ENCODE measurements at regions not wholly inside any gene's neighbourhood (a gene's known extent, or its start where the extent isn't known, plus 50 kb on each side); places are given as distances from the start of the nearest gene placed in this dataset.
A peak's percentile ranks its signal among the peaks of the same experiment; 100 is the strongest.

DNA sequence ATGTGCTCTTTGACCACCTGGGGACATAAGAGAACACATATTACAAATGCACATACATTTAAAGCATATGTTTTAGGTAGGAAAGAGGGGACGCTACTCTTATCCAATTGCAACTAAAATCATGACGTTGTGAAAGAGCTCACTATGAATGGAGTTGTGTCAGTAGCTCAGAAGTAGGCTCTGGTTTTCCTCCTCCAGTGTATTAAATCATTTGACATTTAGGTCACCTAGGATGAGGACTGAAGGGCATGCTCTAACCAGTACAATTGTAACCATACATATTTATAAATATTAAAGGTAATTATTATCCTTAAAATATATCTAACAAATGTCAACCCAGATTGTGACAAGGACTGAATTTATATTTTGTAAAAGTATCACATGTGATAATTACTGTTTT lies 389.0 kb downstream of the KLF12 start:
- no peak for DNase-seq (ENCODE audit: low spot score)

DNA sequence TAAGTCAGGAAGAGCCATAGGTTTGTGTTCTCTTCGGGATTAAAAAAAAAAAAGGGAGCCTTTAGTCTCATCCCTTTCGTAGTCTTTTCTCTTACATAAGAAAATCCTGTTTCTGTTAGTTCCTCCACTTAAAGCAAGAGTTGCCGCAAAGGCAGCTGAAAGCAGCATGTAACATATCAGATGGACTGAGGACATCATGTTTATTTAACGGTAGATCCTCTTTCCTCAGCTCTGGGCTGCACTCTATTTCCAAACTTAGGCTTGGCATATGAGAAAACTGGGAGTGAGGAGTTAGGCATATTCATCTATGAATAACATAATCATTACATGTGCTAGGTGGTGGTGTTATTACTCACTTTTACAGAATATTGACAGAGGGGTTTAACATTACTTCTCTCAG lies 391.2 kb downstream of the KLF12 start:
- DNase-seq (ENCODE audit: low spot score), result no peak

DNA sequence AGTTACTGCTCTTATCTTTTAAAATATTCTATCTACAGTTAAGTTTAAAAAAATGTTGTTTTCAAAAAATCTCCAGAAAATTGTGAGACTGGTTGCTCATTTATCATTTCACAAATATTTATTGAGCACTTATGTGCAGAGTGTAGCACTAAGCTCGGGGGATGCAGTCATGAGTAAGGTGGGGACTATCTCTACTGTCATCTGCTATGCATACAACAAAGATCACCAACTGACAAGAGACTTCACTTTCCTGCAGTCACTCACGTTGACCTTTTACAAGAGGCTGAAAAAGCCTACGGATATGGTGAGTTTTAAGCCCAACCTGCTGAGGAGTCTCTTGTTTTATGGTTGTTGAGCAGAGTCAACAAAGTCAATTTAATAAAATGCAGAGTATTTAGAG lies 392.5 kb downstream of the KLF12 start:
- no peak for DNase-seq (ENCODE audit: low spot score)

DNA sequence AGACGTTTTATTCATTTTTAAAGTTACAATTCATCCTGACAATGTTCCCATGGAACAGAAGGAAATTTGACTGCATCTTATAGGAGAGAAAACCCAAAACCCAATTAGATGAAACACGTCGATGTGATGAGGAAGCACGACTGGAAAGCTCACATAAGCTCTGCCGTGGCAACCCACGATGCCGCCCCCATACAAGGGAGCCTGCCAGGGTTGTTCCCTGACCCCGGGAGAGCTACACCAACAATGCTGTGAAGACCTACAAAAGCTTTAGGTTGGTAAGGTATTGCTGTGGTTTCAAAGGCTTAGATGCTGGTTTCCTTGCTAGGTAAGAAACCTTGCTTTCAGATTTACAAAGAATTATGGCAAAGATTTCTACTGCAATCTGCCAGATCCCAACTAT lies 393.1 kb downstream of the KLF12 start:
- no peak for DNase-seq (ENCODE audit: low spot score)

DNA sequence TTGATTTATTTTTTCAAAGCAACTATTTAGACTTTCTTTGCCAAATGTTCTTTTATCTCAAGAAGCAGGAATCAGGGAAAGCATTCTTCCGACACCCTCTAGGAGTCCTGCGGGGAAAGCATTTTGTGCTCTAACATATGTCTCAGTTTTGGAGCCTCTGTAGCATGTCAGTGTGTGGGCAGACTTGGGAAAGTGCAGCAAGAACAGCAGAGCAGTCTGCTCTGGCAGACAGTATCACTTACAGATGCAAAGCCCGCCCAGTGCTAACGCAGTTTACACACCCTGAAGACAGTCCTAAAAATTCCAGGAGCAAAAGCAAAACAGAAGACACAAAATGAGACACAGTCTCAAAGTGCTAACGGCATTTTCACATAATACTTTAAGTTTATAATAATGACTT lies 393.5 kb downstream of the KLF12 start:
- DNase-seq (ENCODE audit: low spot score), result no peak

DNA sequence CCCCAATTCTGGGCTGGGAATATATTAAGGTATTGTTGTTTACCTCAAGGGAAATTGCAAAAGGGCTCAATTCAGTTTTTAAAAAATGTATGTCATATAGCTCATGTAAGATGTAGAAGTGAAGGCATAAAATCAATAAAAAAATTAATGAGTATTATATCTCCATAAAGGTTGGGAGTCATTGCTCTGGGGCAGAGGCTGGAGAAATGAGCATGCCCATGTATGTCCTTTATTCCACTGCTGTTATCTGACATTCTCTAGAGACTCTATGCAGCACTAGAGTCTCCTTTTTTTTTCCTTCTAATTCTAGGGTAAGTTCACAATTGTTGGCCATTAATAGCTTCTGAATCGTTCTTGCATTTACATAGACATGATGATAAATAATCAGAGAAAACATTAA lies 394.8 kb downstream of the KLF12 start:
- DNase-seq (ENCODE audit: low spot score), result no peak

DNA sequence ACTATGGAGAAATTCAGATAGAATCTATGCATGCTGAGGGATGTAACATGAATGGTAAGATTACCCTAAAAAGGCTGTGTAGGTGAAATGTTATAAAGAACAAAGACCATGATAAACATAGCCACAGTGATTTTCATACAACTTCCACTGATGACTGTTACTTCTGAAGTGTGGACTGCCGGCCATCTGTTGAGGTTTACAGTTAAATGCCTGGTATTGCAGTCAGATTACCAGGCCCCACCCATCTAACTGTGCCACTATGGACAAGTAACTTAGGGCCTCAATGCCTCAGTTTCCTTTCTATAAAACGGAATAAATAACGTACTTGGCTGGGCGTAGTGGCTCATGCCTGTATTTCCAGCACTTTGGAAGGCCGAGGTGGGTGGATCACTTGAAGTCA lies 395.6 kb downstream of the KLF12 start:
- DNase-seq (ENCODE audit: low spot score), result no peak

DNA sequence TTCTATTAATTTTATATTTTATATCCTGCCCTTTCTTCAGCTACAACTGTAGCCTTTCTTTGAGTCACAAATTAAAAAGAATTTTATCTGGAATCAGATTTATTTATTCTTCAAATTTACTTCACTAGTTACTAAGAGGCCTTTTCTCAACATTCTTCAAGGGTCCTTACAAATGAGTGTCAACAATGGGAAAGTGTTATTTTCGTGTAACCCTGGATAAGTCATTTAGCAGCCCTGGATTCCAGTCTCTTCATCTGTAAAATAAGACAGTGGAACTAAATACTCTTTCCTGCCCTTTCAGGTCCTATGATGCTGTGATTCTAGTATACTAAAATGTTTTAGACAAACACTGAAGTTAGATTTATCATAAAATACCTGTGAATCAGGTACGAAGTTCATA lies 397.0 kb downstream of the KLF12 start:
- no peak for DNase-seq (ENCODE audit: low spot score)

DNA sequence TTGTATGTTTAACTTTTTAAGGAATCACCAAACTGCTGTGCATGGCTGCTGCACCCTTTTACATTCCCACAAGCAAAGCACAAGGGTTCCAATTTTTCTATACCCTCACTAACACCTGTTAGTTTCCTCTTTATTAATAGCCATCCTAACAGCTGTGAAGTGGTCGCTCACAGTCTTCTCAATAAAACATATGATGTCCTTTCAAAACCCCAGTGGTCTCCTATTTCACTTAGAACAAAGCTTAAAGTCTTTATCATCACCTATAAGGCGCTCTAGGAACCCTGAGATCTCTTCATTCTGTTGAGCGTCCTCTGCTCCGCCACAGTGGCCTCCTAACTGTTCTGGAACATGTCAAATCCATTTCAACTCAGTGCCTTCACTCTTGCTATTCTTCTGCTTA lies 400.5 kb downstream of the KLF12 start:
- no peak for DNase-seq (ENCODE audit: low spot score)

DNA sequence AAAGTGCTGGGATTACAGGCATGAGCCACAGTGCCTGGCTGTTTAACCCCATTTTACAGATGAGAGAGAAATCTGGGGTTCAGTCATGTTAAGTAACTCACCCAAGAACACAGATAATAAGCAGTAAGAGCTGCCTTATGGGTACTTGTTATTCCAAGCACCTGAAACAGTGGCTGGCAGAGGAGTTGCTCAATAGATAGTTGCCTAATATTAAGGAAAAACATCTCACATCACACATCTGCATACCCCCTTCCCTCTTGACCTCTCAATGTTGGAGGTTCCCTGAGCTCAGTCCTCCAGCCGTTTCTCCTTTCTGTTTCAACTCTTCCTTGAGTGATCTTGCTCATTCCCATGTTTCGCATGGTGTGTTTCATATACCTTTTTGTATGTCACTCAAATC lies 401.9 kb downstream of the KLF12 start:
- no peak for DNase-seq (ENCODE audit: low spot score)

DNA sequence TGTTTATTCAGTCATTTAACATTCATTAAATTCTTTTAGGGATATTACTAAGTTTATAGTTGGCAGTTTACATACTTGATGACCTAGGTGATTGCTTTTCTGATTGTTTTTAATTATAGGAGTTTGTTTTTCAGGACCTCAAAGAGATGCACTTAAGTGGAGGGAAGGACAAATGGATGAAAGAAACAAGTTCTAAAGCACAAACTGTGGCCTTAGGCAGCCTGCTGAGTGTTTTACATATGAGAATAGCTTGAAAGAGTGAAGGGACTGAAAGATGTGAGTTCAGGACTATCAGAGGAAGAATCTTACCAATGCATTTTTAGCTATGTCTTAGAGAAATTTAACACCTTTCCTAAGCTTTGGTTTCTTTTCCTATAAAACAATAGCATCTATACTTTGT lies 402.6 kb downstream of the KLF12 start:
- no peak for DNase-seq (ENCODE audit: low spot score)

DNA sequence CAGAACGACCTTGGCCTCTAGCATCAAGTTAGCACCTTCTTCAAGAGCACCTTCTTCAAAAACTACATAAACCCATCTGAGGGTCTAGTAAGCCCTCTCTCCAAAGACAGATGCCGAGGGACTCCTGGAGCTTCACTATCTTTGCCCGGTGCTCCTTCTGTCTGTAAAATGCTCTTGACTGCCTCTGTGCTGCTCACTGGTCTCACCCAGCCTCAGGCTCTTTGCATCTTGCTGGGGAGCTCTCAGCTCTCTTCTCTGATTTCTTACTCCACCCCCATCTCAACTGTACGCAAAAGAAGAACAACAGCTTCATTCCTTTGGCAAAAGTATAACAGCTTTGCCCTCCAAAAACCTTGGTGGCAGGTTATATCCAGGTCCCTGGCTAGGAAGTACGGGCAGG lies 404.2 kb downstream of the KLF12 start:
- no peak for DNase-seq (ENCODE audit: low spot score)

DNA sequence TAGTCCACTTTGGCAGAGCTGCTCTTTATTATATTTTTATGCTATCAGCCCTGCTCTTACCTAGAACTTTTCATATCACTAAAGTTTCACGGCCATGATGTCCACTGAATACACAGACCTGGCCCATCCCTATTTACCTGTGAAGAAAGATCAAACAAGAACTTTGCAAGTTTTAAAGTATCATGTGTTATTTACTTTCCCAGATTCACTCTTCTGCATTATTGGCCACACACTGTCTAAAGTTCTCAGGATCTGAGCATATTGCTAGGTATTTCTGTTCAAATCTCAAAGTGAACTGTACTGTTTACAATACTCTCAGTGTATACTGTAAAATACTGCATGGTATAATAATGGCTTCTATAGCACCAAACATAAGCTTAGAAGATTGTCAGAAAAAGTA lies 405.2 kb downstream of the KLF12 start:
- DNase-seq (ENCODE audit: low spot score), result no peak

DNA sequence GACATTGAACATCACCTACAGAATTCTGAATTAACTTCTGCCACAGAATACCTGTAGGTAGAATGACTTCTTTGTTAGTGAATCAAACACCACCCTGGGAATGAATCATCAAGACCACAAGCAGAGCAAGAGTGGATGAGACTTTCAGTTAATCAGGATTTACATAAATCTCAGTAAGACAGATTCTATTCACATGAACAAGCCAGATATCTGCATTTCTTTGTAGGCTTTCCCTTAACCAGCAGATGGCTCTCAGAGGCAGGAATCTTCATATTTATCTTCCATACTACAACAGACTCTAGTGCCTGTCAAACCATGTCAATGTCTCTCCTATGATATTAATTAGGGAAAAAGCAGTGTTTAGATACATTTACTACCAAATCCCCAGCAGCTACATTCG lies 412.1 kb downstream of the KLF12 start:
- peak; percentile 20 for DNase-seq (ENCODE audit: low spot score)

DNA sequence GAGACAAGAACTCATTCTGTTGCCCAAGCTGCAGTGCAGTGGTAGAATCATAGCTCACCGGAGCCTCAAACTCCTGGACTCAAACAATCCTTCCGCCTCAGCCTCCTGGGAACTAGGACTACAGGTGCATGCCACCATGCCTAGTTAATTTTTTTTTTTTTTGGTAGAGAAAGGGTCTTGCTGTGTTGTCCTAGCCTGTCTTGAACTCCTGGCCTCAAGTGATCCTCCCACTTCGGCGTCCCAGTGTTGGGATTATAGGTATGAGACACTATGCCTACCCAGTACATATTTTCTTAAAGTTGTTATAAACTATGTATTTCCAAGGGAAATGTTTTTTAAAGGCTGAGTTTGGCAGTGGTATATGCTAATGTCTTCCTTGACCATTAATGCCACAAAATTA lies 412.6 kb downstream of the KLF12 start:
- DNase-seq (ENCODE audit: low spot score), result no peak

DNA sequence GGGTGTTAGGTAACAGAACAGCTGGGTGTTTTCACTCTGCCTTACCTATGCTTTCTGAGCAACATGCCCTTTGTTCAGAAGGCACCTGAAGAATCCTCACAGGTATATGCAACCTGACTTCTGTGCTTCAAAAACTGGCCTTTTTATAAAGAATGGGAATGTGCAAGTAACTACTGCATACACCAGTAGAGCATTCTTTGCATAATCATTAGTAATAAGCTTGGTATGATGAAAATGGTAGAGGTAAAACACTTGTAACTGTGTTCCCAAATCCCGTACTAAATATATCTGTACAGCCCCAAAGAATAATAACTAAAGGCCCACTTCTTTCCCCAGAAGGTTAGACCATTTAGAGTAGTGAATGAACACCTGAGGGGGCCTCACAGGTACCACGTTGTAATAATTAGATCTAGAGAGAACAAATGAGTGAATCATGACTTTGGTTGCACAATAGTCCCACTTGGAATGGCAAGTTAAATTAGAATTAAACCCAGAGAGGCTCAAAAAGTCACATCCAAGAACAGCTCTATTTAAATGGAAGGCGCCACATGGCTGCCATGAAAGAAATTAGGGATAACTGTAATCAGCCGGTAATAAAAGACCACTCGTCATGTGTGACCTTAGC lies 413.9 kb downstream of the KLF12 start:
- DNase-seq (ENCODE audit: low spot score), result no peak

DNA sequence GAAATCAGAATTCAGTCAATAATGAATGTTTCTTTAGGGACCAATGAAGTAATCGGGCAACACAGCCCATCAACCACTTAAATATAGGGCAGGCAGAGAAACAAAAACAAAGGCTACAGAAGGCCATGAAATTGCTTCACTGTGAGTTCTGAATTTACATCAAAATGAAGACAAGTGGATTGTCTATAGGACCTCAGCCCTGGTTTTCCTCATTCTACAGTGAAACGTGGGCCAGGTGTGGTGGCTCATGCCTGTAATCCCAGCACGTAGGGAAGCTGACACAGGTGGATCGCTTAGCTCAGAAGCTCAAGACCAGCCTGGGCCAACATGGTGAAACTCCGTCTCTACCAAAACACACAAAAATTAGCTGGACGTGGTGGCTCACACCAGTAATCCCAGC lies 416.0 kb downstream of the KLF12 start:
- no peak for DNase-seq (ENCODE audit: low spot score)

DNA sequence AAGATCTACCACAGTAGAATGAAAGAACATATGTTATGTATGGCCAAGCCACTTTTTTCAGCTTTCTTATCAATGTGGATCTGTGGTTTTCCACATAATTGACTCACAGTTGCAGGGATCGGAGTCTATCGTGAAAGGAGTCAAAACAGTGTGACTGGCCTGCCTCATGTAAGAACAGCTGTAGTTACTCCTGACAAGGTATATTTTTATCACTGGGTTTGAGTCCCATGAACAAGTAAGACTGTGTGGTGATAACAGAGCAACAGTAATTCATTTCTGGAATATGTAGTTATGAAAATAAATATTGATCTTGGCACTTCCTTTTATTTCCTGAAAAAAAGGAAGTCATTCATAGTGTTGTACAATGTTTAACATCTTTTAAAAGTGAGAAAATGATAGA lies 416.6 kb downstream of the KLF12 start:
- DNase-seq (ENCODE audit: low spot score), result no peak

DNA sequence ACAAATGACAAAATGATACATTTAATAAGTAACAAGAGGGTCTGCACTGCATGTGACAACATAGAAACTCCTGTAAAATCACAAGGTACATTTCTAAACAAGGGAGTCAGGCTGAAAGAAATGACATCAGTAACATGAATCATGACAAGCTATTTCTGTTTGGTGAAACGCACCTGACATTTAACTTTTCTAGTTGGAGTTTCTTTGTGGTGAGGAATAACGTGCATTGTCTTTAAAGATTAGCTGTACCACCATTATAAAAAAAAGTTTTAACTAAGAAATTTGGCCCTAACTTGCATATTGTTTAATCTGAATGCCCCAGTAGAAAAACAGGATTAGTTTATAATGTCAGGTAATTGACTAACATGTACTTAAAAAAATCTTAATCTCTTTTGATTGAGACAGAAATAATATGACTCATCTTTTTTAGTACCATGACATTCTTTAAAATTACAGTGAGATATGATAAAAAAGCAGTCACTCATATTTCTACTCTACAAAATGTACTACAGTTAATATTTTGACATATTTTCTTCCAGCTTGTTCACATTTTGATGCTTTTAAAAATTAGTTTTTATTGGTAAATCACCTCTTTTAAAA lies 418.2 kb downstream of the KLF12 start:
- DNase-seq (ENCODE audit: low spot score), result no peak

DNA sequence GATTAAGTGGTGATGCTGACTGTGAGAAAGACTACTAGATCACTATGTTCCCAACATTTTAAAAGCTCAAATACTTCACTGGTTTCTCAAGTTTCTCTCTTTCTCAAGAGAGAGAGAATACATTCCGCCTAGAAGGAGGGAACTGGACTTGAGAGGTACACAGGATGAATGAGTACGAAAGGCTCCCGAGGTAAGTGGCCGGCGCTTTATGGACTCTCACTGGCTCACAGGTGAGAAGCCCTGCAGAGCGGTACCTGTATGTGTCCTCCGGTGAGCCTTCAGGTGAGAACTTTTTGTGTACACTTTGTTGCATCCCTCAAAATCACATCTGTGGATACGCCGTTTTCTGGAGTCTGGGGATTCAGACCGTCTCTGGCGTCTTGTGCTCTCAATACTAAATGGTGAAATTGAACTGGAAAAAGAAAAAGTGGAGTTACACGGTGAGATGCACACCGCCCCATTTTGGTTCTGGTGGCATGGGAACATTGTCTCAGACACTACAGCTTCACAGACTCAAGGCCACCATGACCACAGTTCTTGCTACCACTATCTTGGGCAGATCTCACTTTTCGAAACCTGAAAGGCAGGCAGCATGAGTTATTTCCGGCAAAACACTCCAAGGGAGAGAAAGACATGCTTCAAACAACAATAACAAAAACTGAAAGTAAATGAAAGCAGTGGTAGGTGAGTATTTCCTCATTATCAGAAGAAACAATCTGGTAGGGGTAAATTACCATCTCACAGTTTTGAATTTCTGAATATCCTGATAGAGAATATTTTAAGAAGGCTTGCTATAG lies 418.9 kb downstream of the KLF12 start:
- no peak for DNase-seq (ENCODE audit: low spot score)

DNA sequence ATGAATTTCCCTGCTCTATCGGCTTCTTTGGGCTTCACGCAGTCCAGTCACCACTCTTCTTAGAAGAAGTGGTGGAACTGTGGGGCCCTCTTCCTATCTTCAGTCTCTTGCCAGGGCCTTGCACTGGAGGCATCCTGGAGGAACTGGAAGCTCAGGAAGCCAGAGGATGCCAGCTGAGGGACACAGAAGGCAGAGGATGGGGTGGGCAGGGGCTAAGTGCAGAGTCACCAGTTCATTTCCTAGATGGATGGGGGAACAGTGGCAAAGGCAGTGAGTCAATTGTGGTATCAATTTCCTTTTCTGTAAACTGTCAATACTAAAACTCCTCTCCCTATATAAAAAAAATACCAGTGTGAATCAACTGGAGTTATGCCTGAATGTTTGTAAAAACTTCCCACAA lies 419.7 kb downstream of the KLF12 start:
- DNase-seq (ENCODE audit: low spot score), result no peak

DNA sequence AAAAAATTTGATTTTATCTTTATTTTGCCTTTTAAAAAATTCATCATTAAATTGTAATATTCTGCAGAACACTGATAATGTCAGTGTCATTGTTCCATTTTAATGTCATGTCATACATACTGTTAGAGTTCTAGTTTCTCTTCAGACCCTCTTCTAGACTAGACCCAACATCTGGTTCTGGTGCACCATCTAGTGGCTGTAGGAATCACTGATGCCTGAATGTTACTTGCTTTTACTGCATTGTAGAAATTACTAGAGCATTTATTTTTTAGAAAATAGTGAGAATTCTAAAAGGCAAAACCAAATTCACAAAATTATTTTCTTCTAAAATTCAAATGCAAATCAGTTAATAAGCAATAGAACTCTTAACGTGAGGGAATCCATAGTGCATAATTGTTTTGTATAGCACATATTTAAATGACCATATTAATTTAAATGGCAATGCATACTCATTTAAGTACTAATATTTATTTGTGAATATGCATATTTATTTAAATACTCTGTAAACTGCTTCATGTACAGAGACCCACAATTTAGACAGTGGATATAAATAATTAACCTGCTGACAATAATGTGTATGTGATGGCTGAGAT lies 425.7 kb downstream of the KLF12 start:
- peak; percentile 54 for DNase-seq (ENCODE audit: low spot score)

DNA sequence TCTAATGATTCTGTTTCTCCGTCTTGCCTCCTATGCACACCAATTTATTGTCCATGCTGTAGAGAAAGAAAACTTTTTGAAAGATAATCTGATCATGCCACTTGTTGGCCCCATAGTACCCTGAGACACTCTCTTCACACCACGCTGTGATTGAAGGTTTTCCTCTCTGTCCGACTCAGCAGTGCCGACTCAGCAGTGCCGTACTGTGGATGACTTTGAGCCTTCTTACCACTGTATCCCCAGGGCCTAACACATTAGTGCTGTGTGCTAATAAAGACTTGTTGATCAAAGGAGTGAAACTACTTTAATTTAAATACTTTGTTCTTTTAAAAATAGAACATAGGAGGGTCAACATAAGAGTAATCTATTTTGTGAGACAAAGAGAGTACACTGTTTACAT lies 429.6 kb downstream of the KLF12 start:
- no peak for DNase-seq (ENCODE audit: low spot score)
